Astrocyte (in vitro differentiated cells and primary cell): ENCODE measurements at regions not wholly inside any gene's neighbourhood (a gene's known extent, or its start where the extent isn't known, plus 50 kb on each side); places are given as distances from the start of the nearest gene placed in this dataset.

Experiments
- DNase-seq: peaks from one replicate; pipeline ENCODE4 v3.0.0-alpha.2; 2010; ENCODE audit warnings: low read depth
- FAIRE-seq: peaks from 2 replicates; lab custom pipeline; 2011; peaks lifted over from hg19 to GRCh38; lab: Jason Lieb, UNC
- H2AFZ ChIP-seq: 2 replicates; pipeline ENCODE4 v1.6.0; 2012; ENCODE audit warnings: low read depth, low read length, inconsistent platforms
- H3K27ac ChIP-seq: 2 replicates; pipeline ENCODE4 v1.5.1; 2011; ENCODE audit warnings: low read depth, low read length, inconsistent platforms
- H3K27me3 ChIP-seq: 2 replicates; pipeline ENCODE4 v1.6.0; 2011; ENCODE audit warnings: low read length, inconsistent platforms; ENCODE audit not compliant: insufficient read depth
- H3K36me3 ChIP-seq: 2 replicates; pipeline ENCODE4 v1.5.1; 2011; ENCODE audit warnings: low read length, inconsistent platforms; ENCODE audit not compliant: insufficient read depth
- H3K4me1 ChIP-seq: 2 replicates; pipeline ENCODE4 v1.5.1; 2011; ENCODE audit warnings: low read length, inconsistent platforms; ENCODE audit not compliant: insufficient read depth
- H3K4me2 ChIP-seq: 2 replicates; pipeline ENCODE4 v1.6.0; 2012; ENCODE audit warnings: low read length, inconsistent platforms
- H3K4me3 ChIP-seq: 2 replicates; pipeline ENCODE4 v1.5.1; 2011; ENCODE audit warnings: low read depth, mild to moderate bottlenecking, low read length, inconsistent platforms; ENCODE audit not compliant: insufficient read depth
- H3K79me2 ChIP-seq: 2 replicates; pipeline ENCODE4 v1.6.0; 2012; ENCODE audit warnings: mild to moderate bottlenecking, low read length, inconsistent platforms; ENCODE audit not compliant: insufficient read depth
- H3K9ac ChIP-seq: 2 replicates; pipeline ENCODE4 v1.6.0; 2012; ENCODE audit warnings: mild to moderate bottlenecking, low read length, inconsistent platforms
- H3K9me3 ChIP-seq: 2 replicates; pipeline ENCODE4 v1.5.1; 2012; ENCODE audit warnings: low read depth, mild to moderate bottlenecking, low read length, inconsistent platforms; ENCODE audit not compliant: insufficient read depth
- H4K20me1 ChIP-seq: 2 replicates; pipeline ENCODE4 v1.6.0; 2012; ENCODE audit warnings: low read length, inconsistent platforms; ENCODE audit not compliant: insufficient read depth
- H3K27ac Mint-ChIP-seq: one replicate; pipeline ENCODE4 v1.8.0; 2021; ENCODE audit warnings: mild to moderate bottlenecking, mixed read lengths; ENCODE audit not compliant: unreplicated experiment
- H3K27me3 Mint-ChIP-seq: one replicate; pipeline ENCODE4 v1.8.0; 2021; ENCODE audit warnings: low read depth, mixed read lengths; ENCODE audit not compliant: unreplicated experiment
- H3K36me3 Mint-ChIP-seq: one replicate; pipeline ENCODE4 v1.8.0; 2021; ENCODE audit warnings: low read depth, mixed read lengths; ENCODE audit not compliant: unreplicated experiment
- H3K4me1 Mint-ChIP-seq: one replicate; pipeline ENCODE4 v1.8.0; 2021; ENCODE audit warnings: low read depth, mixed read lengths; ENCODE audit not compliant: unreplicated experiment
- H3K4me3 Mint-ChIP-seq: one replicate; pipeline ENCODE4 v1.8.0; 2021; ENCODE audit warnings: mild to moderate bottlenecking, moderate library complexity, mixed read lengths; ENCODE audit not compliant: unreplicated experiment
- H3K9me3 Mint-ChIP-seq: one replicate; pipeline ENCODE4 v1.8.0; 2021; ENCODE audit warnings: mild to moderate bottlenecking, mixed read lengths; ENCODE audit not compliant: unreplicated experiment
- CTCF ChIP-seq: IDR thresholded peaks from 2 replicates; pipeline ENCODE4 v1.5.1; 2011; ENCODE audit warnings: low read depth, mild to moderate bottlenecking, inconsistent platforms, low read length, moderate library complexity; ENCODE audit not compliant: insufficient read depth
- EZH2 ChIP-seq: IDR thresholded peaks from 2 replicates; pipeline ENCODE4 v1.6.1; 2012; ENCODE audit warnings: mild to moderate bottlenecking, low read length, inconsistent platforms; ENCODE audit not compliant: insufficient read depth

DNA sequence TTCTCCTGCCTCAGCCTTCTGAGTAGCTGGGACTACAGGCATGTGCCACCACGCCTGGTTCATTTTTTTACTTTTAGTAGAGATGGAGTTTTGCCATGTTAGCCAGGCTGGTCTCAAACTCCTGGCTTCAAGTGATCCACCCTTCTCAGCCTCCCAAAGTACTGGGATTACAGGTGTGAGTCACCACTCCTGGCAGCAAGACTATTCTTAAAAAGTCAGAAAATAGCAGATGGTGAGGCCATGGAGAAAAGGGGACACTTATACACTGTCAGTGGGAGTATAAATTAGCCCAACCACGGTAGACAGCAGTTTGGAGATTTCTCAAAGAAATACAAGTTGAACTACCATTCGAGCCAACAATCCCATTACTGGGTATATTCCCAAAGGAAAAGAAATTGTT is 603.3 kb upstream of the TBL1XR1 start:
- Histone ChIP-seq H3K4me1 (peaks cover 11% of the 10 kb centered on the region), H3K27ac (no peak overlapping the region), H3K79me2 (no peaks in the 10 kb centered on the region), H3K9ac (no peak overlapping the region), H3K36me3 (no peaks in the 10 kb centered on the region), H3K27me3 (no peaks in the 10 kb centered on the region), H3K9me3 (no peaks in the 10 kb centered on the region), H2AFZ (no peak overlapping the region), H4K20me1 (no peaks in the 10 kb centered on the region), H3K4me3 (no peak overlapping the region), H3K4me2 (no peak overlapping the region)
- H3K27me3 Mint-ChIP-seq = no peaks in the 10 kb centered on the region
- no peaks in the 10 kb centered on the region for H3K36me3 Mint-ChIP-seq
- H3K4me1 Mint-ChIP-seq = peaks cover 19% of the 10 kb centered on the region
- DNase-seq (peak; percentile 41), FAIRE-seq (no peak)
- peak overlapping the region; percentile 12 for H3K27ac Mint-ChIP-seq
- H3K9me3 Mint-ChIP-seq = no peaks in the 10 kb centered on the region
- no peak overlapping the region for H3K4me3 Mint-ChIP-seq
- no peak for TF ChIP-seq EZH2

DNA sequence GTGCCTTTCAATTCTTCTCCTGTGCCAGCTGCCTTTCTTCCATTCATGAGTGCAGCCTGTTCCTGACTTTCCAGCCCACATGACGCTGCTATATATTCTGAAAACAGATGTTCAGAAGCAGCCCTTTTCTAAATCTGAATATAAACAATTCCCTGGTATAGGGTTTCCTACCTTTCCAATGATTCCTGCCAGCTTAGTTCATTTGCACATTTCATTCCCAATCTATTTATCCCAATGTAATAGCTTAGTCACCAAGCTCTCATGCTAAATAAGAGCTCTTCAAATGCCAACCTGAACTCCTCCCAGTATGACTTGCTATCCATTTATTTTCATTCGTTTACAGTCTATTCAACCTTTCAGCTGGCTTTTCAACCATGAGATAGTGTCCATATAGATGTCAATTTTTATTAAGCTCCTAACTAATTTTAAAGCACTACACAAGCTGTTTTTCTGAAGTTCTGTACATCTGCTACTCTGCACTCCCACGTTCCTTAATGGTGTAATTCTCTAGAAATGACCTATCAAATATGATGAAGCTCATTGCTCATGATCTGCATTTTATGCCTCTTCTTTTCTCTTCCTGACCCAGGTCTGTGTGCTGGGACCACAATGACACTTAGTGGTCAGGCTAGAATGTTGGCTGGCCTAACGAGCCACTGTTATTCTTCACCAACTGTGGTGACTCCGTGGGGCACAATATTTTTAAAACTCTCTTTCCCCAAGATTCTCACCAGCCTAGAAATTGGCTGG is 605.0 kb upstream of the TBL1XR1 start:
- no peaks in the 10 kb centered on the region for H3K9me3 Mint-ChIP-seq
- no peaks in the 10 kb centered on the region for H3K79me2 ChIP-seq
- DNase-seq = peak; percentile 77
- FAIRE-seq = peak; percentile 59
- H3K36me3 ChIP-seq = no peaks in the 10 kb centered on the region
- peaks cover 11% of the 10 kb centered on the region for H3K4me1 ChIP-seq
- H3K4me2 ChIP-seq = peak overlapping the region; percentile 12
- H4K20me1 ChIP-seq = no peaks in the 10 kb centered on the region
- no peaks in the 10 kb centered on the region for H3K27me3 Mint-ChIP-seq
- H3K36me3 Mint-ChIP-seq = no peaks in the 10 kb centered on the region
- H3K27me3 ChIP-seq = no peaks in the 10 kb centered on the region
- peaks cover 20% of the 10 kb centered on the region for H3K4me1 Mint-ChIP-seq
- H3K27ac Mint-ChIP-seq = no peak overlapping the region
- H2AFZ ChIP-seq = no peak overlapping the region
- H3K4me3 Mint-ChIP-seq = no peak overlapping the region
- peak overlapping the region; percentile 3 for H3K4me3 ChIP-seq
- no peaks in the 10 kb centered on the region for H3K9me3 ChIP-seq
- no peak overlapping the region for H3K9ac ChIP-seq
- H3K27ac ChIP-seq = no peak overlapping the region
- TF ChIP-seq CTCF (no peak), EZH2 (no peak)

- no peak overlapping the region for H2AFZ ChIP-seq
- FAIRE-seq (no peak), DNase-seq (no peak)
- no peaks in the 10 kb centered on the region for H4K20me1 ChIP-seq
- H3K4me1 ChIP-seq = peaks cover 11% of the 10 kb centered on the region
- H3K4me2 ChIP-seq = no peak overlapping the region
- H3K4me3 ChIP-seq = no peak overlapping the region
- Mint-ChIP-seq H3K4me3 (no peak overlapping the region), H3K36me3 (no peaks in the 10 kb centered on the region), H3K4me1 (peaks cover 24% of the 10 kb centered on the region), H3K27ac (no peak overlapping the region), H3K27me3 (no peaks in the 10 kb centered on the region), H3K9me3 (no peaks in the 10 kb centered on the region)
- no peaks in the 10 kb centered on the region for H3K27me3 ChIP-seq
- no peak overlapping the region for H3K9ac ChIP-seq
- TF ChIP-seq EZH2 = no peak
- no peak for TF ChIP-seq CTCF
- no peaks in the 10 kb centered on the region for H3K79me2 ChIP-seq
- H3K36me3 ChIP-seq = no peaks in the 10 kb centered on the region
- no peaks in the 10 kb centered on the region for H3K9me3 ChIP-seq
- H3K27ac ChIP-seq = no peak overlapping the region
Observed at GRCh38 chr3:177803500-177803899, 606.2 kb upstream of the TBL1XR1 start.
